D721Med (cell line): ENCODE measurements at regions not wholly inside any gene's neighbourhood (a gene's known extent, or its start where the extent isn't known, plus 50 kb on each side); places are given as distances from the start of the nearest gene placed in this dataset.

Experiments used
- DNase-seq: peaks from one replicate; pipeline ENCODE4 v3.0.0; 2011; ENCODE audit warnings: low spot score; ENCODE audit not compliant: insufficient read length
- FAIRE-seq: peaks from 2 replicates; lab custom pipeline; 2011; peaks lifted over from hg19 to GRCh38; lab: Jason Lieb, UNC
- TF ChIP-seq, protein P1 (sequence below): IDR thresholded peaks from 2 replicates; pipeline ENCODE4 v1.5.1; 2012; ENCODE audit warnings: mild to moderate bottlenecking, control low read depth; ENCODE audit not compliant: insufficient read depth; ENCODE audit errors: missing control alignments

DNA sequence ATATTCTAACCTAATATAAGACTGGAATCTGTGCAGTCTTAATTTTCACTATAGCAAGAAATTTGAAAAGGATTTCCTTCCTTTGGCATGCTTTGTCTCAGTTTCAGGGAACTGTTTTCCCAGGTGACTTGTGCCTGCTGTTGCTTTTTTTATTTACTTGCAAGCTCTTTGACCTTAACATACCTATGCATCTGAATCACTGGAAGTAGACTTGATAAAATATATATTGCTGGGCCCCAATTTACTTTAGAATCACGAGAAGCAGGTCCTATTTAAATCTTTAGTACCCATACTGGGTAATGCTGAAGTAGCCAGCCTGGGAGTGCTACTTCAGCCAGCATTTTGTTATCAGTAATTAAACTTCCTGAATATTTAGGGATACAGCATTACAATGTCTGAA lies 257.9 kb upstream of the ALCAM start:
- FAIRE-seq (no peak), DNase-seq (no peak)
- TF ChIP-seq, protein P1, sequence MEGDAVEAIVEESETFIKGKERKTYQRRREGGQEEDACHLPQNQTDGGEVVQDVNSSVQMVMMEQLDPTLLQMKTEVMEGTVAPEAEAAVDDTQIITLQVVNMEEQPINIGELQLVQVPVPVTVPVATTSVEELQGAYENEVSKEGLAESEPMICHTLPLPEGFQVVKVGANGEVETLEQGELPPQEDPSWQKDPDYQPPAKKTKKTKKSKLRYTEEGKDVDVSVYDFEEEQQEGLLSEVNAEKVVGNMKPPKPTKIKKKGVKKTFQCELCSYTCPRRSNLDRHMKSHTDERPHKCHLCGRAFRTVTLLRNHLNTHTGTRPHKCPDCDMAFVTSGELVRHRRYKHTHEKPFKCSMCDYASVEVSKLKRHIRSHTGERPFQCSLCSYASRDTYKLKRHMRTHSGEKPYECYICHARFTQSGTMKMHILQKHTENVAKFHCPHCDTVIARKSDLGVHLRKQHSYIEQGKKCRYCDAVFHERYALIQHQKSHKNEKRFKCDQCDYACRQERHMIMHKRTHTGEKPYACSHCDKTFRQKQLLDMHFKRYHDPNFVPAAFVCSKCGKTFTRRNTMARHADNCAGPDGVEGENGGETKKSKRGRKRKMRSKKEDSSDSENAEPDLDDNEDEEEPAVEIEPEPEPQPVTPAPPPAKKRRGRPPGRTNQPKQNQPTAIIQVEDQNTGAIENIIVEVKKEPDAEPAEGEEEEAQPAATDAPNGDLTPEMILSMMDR: no peak

DNA sequence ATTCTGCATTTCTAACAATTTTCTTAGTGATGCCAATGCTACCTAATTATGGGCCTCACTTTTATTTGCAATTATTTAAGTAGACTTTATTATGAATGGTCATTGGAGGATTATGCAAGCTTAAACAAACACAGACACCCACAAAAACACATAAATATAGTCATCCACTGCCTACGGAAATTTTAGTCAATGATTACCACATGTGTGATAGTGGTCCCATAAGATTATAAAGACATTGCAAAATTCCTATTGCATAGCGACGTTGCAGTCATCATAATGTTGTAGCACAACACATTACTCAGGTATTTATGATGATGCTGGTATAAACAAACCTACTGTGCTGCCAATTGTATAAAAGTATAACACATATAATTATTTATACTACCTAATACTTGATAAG lies 247.8 kb upstream of the ALCAM start:
- TF ChIP-seq, protein P1: no peak
- no peak for FAIRE-seq
- no peak for DNase-seq

DNA sequence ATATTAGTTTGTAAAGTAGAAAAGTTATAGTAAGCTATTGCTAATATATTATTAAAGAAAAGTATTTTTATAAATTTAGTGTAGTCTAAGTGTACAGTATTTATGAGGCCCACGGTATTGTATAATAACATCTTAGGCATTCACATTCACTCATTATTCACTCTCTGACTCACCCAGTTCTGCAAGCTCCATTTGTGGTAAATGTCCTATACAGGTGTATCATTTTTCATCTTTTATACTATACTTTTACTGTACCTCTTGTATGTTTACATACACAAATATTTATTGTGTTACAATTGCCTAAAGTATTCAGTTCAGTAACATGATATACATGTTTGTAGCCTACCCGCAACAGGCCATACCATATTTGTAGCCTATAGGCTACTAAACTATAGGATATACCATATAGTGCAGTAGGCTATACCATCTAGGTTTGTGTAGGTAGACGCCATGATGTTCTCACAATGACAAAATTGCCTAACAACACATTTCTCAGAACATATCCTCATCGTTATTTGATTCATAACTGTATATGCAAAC lies 246.8 kb upstream of the ALCAM start:
- DNase-seq (no peak), FAIRE-seq (no peak)
- TF ChIP-seq, protein P1: no peak

DNA sequence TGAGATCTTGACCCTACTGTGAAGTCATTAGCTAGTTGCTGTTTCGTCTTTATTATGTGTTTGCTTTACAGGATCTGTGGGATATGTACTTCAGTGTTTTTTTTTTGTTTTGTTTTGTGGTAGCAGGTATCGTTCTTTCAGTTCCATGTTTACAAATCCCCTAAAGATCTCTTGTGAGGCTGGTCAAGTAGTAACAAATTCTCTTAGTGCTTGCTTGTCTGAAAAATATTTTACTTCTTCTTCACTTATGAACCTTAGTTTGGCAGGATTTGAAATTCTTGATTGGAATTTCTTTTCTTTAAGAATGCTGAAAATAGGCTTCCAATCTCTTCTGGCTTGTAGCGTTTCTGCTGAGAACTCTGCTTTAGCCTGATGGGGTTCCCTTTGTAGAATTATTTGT lies 235.8 kb upstream of the ALCAM start:
- TF ChIP-seq, protein P1: no peak

DNA sequence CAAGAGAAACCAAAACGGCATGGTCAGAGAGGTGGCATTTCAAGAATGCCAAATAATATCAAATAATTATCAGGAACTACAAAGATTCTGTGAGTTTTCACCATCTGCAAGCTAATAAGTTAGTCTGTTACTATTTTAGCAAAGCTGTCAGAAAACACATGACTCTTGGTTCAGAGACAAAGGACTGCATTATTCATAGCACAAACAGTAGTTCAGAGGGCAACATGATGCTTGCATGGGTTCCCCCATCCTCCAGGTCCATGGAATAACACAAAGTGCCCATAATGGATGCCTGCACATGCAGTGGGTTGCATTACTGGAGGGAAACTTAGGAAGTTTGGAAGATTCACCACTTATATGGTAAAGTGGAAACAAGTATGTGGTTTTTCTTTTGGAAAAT lies 228.8 kb upstream of the ALCAM start:
- no peak for DNase-seq
- FAIRE-seq: no peak
- TF ChIP-seq, protein P1: no peak

More for the DNA sequence above, 235.8 kb upstream of the ALCAM start:
- no peak for FAIRE-seq
- DNase-seq: no peak

DNA sequence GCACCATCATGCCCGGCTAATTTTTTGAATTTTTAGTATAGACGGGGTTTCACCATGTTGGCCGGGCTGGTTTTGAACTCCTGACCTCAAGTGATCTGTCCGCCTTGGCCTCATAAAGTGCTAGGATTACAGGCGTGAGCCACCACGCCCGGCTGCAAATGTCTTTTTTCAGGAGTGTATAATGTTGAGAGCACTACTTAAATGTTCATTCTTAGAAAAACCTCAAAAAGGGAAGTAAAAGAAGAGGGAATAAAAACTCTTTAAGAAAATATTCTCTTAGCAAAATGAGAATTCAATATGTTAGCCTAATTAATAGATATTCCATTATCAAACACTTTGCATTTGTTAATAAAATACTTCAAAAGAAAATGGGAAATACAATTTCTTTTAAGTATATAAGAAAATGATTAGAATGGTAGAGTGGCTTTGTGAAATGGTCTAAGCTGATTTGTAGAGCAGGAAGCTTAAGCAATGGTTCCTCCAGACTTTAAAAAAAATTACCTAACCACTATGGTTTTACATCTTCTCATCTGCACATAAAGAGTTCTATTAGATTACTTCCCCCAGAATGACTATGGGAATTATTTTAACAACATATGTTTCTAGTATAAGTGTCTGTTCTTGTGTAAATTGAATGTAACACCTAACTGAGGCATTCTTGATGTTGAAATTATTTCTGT lies 226.7 kb upstream of the ALCAM start:
- TF ChIP-seq, protein P1: no peak
- no peak for FAIRE-seq
- DNase-seq: no peak

DNA sequence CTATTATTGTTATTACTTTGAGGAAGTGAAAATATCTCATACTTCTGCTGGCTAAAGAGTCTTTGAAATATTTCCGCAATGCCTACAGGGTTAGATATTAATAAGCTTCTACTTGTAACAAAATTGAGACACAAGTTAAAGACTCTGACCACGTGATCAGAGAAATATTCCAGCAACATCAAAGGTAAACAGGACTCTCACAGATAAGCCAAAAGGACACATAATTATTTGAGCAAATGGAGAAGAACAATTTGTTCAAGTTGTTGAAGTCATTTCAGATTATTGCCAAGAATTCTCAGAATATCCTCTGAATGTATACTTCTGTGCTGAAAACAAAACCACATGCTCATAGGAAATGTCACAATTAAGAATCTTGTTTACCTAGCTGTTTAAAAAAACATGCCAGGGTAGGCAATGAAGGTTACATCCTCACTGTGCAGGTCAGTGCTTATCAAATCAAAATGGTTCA lies 225.8 kb upstream of the ALCAM start:
- no peak for DNase-seq
- no peak for FAIRE-seq
- TF ChIP-seq, protein P1: no peak
